Glomerular visceral epithelial cell (primary cell): ENCODE measurements at regions not wholly inside any gene's neighbourhood (a gene's known extent, or its start where the extent isn't known, plus 50 kb on each side); places are given as distances from the start of the nearest gene placed in this dataset.
"Not testable (repeated sequence)": the region's sequence is repeated elsewhere in the genome, so short reads cannot be mapped to it uniquely, and the experiment has no call there.

ENCODE experiments used
- DNase-seq: peaks from one replicate; pipeline ENCODE4 v3.0.0-alpha.2; 2016; ENCODE audit errors: extremely low spot score

DNA sequence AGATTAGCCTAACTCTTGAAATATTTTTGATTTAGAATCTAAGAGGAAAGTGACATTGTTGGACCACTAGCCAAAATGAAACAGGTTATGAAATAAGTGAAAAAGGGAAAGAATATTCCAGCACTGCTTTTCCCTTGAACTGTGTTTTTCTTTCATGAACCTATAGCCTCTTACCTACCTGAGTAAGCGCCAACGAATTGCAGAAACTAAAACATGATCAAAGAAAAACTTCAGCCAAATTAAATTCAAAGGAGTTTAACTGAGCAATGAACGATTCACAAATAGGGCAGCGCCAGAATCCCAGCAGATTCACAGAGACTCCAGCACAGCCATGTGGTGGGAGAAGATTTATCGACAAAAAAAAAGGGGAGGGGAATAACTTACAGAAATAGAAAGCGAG, 518.6 kb downstream of the PIK3C3 start:
- DNase-seq: no peak

- DNase-seq: no peak
Measured at GRCh38 chr18:42474577-42474976, 519.5 kb downstream of the PIK3C3 start.

DNA sequence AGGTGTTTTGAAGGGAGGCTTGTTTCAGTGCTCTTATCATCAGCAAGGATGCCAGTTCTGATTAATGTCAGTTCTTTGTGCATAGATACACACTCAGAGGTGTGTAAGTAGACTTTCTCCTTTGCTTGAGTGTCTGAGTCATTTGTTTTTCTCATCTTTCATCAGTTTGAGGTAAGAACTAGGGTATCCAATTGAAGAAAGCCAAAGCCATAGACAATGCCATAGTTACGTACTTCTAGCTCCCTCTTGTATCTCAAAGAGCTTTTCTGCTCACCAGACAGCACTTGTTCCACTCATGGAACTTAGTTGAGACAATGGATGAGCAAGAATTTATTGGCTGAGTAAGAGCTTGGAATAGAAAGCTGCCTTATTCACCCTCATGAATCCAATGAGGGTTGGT, 520.1 kb downstream of the PIK3C3 start:
- DNase-seq: no peak

DNA sequence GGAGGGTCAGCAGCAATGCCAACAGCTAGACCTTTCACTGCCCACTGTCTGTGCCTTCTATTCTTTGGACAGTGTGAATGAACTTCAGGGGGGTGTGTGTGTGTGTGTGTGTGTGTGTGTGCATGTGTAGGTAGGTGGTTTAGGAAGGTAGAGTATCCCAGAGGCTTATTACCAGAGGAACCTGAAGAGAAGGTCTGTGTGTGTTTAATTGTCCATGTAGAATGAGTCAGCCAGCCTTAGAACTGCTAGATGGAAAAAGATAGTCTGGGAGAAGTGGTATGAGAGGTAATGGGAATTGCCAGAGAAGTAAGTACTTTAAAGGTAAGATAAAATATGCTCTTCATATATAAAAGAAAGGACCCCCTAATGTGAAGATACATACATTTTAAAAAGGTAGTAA, 522.2 kb downstream of the PIK3C3 start:
- DNase-seq: peak; percentile 23

GRCh38 chr18:42480441-42480840, 525.4 kb downstream of the PIK3C3 start:
- no peak for DNase-seq

DNA sequence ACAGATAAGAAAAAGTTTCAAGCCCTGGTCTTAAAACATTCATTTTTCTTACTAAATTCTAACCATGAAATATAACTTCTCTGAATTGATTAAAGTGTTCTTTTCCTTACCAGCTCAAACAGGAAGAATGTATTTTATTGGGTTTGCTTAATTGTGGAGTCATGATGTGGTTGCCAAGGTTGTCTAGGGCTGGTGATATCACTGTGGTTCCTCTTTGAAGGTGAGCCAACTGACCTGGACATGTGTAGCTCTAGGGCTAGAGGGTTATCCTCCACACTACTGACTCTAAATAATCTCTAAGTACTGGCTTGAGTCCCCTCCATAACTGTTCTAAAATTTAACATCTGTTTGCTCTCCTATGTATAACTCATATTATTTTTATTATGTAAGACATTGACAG, 529.6 kb downstream of the PIK3C3 start:
- DNase-seq: no peak

- no peak for DNase-seq
Measured at GRCh38 chr18:42486271-42486670, 531.2 kb downstream of the PIK3C3 start.

DNA sequence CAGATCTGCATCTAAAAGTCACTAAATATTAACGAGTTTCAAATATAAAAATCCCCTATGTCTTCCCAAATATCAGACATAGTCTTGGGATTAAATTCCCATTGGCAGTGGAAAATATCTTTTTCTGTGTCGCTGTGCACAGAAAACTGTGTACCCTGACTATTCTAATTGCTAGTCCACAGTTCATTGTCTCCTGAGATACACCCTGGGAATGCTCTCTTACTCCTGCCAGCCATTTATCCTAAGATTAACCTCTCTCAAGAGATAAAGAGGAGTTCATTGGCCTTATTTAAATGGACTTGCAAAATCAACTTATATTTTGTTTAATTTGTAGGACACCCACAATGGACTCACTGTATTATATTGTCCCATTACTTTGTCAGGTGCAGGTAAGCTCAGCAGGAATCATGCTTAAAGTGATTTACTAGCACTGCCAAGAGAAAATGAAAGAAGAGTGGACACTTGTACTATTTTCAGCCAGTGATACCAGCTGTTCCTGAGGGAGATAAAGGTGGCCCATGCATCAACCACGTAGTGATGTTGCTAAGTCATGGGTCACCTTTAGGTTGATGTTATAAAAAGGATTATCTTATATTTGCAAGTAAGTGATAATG, 553.8 kb downstream of the PIK3C3 start:
- no peak for DNase-seq

DNA sequence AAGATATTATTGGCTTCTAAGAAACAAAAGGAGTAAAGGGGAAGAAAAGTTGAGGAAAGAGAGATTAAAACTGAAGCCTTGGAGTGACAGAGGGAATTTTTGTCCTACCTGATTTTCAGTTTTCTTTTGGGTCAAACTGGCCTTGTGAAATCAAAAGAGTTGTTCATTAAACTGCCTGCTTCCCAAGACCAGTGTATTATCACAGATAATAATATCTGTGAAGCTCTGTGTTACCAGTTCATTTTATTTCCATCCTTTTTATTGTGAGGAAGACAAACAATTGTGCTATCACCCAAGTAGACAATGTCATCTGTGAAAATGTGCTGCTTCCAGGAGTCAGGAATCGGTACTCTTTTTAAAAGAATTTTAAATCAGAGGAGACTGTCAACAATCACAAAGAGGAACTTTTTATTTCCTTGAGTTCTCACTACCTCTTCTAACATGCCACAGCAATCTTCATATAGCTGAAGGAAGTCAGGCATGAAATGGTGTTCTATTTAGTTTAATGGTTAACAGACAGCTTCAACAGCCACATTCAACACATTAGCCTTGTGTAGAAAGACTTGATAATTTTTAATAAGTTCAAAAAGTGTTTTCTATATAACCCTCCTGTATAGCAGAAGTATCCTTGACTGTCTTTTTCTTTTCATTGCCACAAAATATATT, 554.8 kb downstream of the PIK3C3 start:
- peak; percentile 68 for DNase-seq

DNA sequence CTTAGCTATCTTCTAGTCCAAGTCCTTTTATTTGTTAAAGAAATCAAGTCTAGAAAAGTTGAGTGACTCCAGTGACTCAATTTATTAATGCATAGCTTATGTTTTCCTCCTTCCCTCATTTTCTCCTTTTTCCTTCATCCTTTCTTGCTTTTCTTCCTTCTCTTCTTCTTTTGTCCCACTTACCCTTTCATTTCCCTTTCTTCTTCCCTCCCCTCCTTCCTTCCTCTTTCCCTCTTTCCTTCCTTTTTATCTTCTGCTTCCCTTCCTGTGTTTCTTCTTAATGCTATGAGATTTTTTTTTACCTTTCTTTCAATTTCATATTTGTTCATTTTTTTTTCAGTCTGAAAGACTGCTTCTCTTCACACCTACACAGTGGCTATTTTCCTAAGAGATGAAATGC, 555.5 kb downstream of the PIK3C3 start:
- DNase-seq: no peak

DNA sequence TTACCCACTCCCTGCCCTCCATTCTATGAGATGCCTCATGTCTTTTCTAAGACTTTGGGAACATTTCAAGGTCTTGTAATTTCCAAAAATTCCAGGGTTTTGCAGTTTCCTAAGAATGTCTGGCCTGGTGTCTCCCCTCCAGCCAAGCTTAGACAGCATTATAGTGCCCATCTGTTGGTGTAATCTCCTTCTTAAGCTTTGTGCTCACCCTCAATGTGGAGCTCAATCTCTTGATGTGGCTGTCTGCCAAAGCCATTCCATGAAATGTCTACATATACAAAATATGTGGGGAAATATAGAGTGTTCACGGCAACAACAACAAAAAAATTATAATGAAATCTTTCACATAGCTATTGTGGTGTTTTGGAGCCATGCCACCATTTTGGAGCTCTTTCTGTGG, 558.4 kb downstream of the PIK3C3 start:
- DNase-seq: no peak

GRCh38 chr18:42514512-42514911, 559.5 kb downstream of the PIK3C3 start:
- DNase-seq: peak; percentile 61

GRCh38 chr18:42517896-42518295, 562.9 kb downstream of the PIK3C3 start:
- no peak for DNase-seq

GRCh38 chr18:42518331-42518730, 563.3 kb downstream of the PIK3C3 start:
- DNase-seq: not testable (repeated sequence)

DNA sequence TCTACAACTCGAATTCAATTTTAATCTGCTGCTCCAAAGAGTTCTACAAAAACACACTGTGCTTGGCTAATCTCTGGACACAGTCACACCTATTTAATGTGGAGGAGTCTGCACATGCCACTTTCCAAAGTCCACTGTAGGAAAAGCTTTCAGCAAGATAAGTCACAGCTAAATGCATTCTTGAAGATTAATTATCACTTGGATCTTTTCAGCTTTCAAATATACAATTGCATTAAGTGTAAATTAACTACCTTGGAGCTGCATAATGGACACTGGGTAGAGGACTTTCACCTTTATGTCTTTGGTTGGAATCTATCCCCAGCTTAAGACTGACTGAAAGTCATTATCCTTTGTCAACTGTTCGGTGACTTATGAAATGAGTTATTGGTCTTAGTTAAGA, 565.1 kb downstream of the PIK3C3 start:
- DNase-seq: no peak

- no peak for DNase-seq
Measured at GRCh38 chr18:42525905-42526304, 570.9 kb downstream of the PIK3C3 start.

- DNase-seq: no peak
Measured at GRCh38 chr18:42527766-42528165, 572.7 kb downstream of the PIK3C3 start.

DNA sequence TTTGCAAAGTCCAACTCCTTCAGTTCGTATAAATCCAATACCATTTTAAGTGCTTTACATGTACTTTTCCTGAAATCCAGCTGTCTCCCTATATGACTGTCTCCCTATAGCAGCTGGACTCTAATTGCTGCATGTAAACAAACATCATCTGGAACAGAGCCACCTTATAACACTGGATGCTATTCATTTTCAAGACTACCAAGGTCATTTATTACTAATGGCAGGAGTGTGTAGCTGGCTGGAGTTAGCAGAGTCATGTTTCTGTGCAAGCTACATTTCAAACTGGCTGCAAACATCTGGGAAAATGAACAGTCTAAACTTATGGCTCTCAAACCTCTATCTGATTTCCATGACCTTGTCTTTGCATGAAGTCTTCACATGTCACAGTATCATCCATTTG, 575.2 kb downstream of the PIK3C3 start:
- DNase-seq: no peak

DNA sequence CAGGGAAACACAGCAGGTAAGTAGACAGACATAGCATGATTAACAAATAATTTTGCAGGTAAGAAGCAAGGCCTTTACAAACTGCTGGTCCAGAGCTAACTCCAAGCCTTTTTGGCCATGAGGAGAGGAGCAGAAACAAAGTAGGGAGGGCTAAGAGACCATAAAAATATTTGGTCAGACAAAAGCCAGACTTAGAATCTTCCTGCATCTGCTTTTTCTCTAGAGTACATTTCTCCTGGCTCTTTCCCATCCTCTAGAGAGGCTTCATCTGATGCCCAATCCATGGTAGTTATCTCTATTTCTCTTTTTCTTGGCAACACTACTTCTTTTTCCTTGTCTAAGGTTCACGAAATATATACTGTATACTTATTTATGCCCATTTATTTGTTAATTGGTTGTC, 577.1 kb downstream of the PIK3C3 start:
- DNase-seq: no peak

- DNase-seq: no peak
Measured at GRCh38 chr18:42533009-42533575, 578.1 kb downstream of the PIK3C3 start.

GRCh38 chr18:42533616-42534015, 578.6 kb downstream of the PIK3C3 start:
- no peak for DNase-seq

GRCh38 chr18:42534313-42534712, 579.3 kb downstream of the PIK3C3 start:
- DNase-seq: no peak

- no peak for DNase-seq
Measured at GRCh38 chr18:42536442-42536841, 579.0 kb downstream of the RIT2 start.

GRCh38 chr18:42537291-42537690, 578.2 kb downstream of the RIT2 start:
- no peak for DNase-seq
